OCI-LY7 (cell line): ENCODE measurements at regions not wholly inside any gene's neighbourhood (a gene's known extent, or its start where the extent isn't known, plus 50 kb on each side); places are given as distances from the start of the nearest gene placed in this dataset.
A peak's percentile ranks its signal among the peaks of the same experiment; 100 is the strongest.

Experiments used
- BruUV-seq: library from RNA; stranded (reverse); fragments of 400-500 nt; replicated peaks from 2 replicates; lab custom pipeline; 2021; lab: Mats Ljungman, UMichigan
- CTCF ChIA-PET: fragments of 300-600 bp; sonication (Branson Sonifier 250); formaldehyde crosslinking; loops from one replicate; lab custom pipeline; 2022; ENCODE audit warnings: antibody characterized with exemption; ENCODE audit not compliant: unreplicated experiment; lab: Charles Lee
- POLR2A ChIA-PET: fragments of 300-600 bp; sonication (Branson Sonifier 250); formaldehyde crosslinking; loops from one replicate; lab custom pipeline; 2022; ENCODE audit warnings: antibody characterized with exemption; lab: Charles Lee
- DNase-seq: peaks from one replicate; pipeline ENCODE4 v3.0.0-alpha.2; 2015; ENCODE audit warnings: low spot score
- H2AFZ ChIP-seq: fragments of 200-600 bp; sonication (generic), shearing (Covaris generic); 2 replicates; pipeline ENCODE4 v1.6.1; 2014; ENCODE audit warnings: mild to moderate bottlenecking, antibody characterized with exemption, low read length, moderate library complexity
- H3K27ac ChIP-seq: fragments of 200-600 bp; sonication (generic); 2 replicates; pipeline ENCODE4 v1.5.1; 2014; ENCODE audit warnings: mixed run types, low read depth, mild to moderate bottlenecking, moderate library complexity, low read length, inconsistent platforms; ENCODE audit not compliant: poor library complexity, severe bottlenecking
- H3K36me3 ChIP-seq: fragments of 200-600 bp; sonication (generic); 2 replicates; pipeline ENCODE4 v1.6.1; 2014; ENCODE audit warnings: mild to moderate bottlenecking, antibody characterized with exemption, low read length, moderate library complexity, mixed read lengths; ENCODE audit not compliant: insufficient read depth
- H3K4me1 ChIP-seq: fragments of 200-600 bp; sonication (generic); 2 replicates; pipeline ENCODE4 v1.5.1; 2014; ENCODE audit warnings: mild to moderate bottlenecking, low read length; ENCODE audit not compliant: insufficient read depth, poor library complexity, severe bottlenecking
- H3K4me2 ChIP-seq: fragments of 200-600 bp; sonication (generic); 2 replicates; pipeline ENCODE4 v1.6.1; 2014; ENCODE audit warnings: mild to moderate bottlenecking, low read length
- H3K4me3 ChIP-seq: fragments of 200-600 bp; sonication (generic); 2 replicates; pipeline ENCODE4 v1.5.1; 2014; ENCODE audit warnings: mild to moderate bottlenecking, low read depth, low read length; ENCODE audit not compliant: poor library complexity, severe bottlenecking
- H3K79me2 ChIP-seq: fragments of 200-600 bp; sonication (generic); 2 replicates; pipeline ENCODE4 v1.6.1; 2016; ENCODE audit warnings: low read depth, mild to moderate bottlenecking, low read length, moderate library complexity, mixed read lengths; ENCODE audit not compliant: insufficient read depth
- H3K9me2 ChIP-seq: fragments of 200-600 bp; sonication (generic); 2 replicates; pipeline ENCODE4 v1.6.1; 2016; ENCODE audit warnings: mild to moderate bottlenecking, low read length, mixed read lengths; ENCODE audit not compliant: insufficient read depth
- H3K9me3 ChIP-seq: fragments of 200-600 bp; sonication (generic); 2 replicates; pipeline ENCODE4 v1.6.1; 2014; ENCODE audit warnings: mild to moderate bottlenecking, mixed run types, low read length, mixed read lengths
- H4K20me1 ChIP-seq: fragments of 200-600 bp; sonication (generic); 2 replicates; pipeline ENCODE4 v1.6.1; 2014; ENCODE audit warnings: mild to moderate bottlenecking, antibody characterized with exemption, low read length, moderate library complexity, mixed read lengths; ENCODE audit not compliant: insufficient read depth
- CTCF ChIP-seq: fragments of 200-600 bp; sonication (generic); conservative IDR thresholded peaks from 2 replicates; pipeline ENCODE4 v1.5.1; 2014; ENCODE audit warnings: mild to moderate bottlenecking, antibody characterized with exemption, low read length, moderate library complexity, mixed read lengths
- EZH2phosphoT487 ChIP-seq: fragments of 200-600 bp; sonication (generic); IDR thresholded peaks from 2 replicates; pipeline ENCODE4 v1.6.1; 2018; ENCODE audit warnings: low read depth, borderline replicate concordance, mild to moderate bottlenecking, mixed run types, antibody characterized with exemption, low read length, moderate library complexity, mixed read lengths
- intact Hi-C: fragments of 100-400 bp; cut with micrococcal nuclease; formaldehyde crosslinking; loops from one replicate; pipeline ENCODE4 v1.10.0; 2022; ENCODE audit not compliant: unreplicated experiment

GRCh38 chr3:72082186-72082715 lies 297.3 kb upstream of the PROK2 start:
- POLR2A ChIA-PET: interaction anchor here (0.6 to 5.8 kb wide), 10 partner anchors 10 to 567 kb away, joined by 3 to 40 read pairs (median 4); no protein-coding TSS in a partner anchor
- no peaks in the 10 kb centered on the region for H3K9me3 ChIP-seq
- H3K4me2 ChIP-seq: peak overlapping the region; percentile 71
- H3K36me3 ChIP-seq: no peaks in the 10 kb centered on the region
- H3K9me2 ChIP-seq: no peaks in the 10 kb centered on the region
- peak; percentile 80 for DNase-seq
- H3K4me3 ChIP-seq: peak overlapping the region; percentile 12
- H3K79me2 ChIP-seq: no peaks in the 10 kb centered on the region
- no TSS peak for BruUV-seq
- no peaks in the 10 kb centered on the region for H4K20me1 ChIP-seq
- peak overlapping the region; percentile 65 for H3K27ac ChIP-seq
- H3K4me1 ChIP-seq: peaks cover 100% of the 10 kb centered on the region
- intact Hi-C loops: no loop called here
- CTCF ChIA-PET: interaction anchor here (1.5 kb wide), 1 partner anchor 11 kb away, joined by 5 read pairs; no protein-coding TSS in a partner anchor
- no peak for TF ChIP-seq EZH2phosphoT487
- no peak for TF ChIP-seq CTCF
- H2AFZ ChIP-seq: peak overlapping the region; percentile 57; the same call in 1 of the 2 replicates

GRCh38 chr3:72081471-72082185 lies 296.7 kb upstream of the PROK2 start:
- peaks cover 100% of the 10 kb centered on the region for H3K4me1 ChIP-seq
- H3K9me2 ChIP-seq: no peaks in the 10 kb centered on the region
- H3K9me3 ChIP-seq: peaks cover 1% of the 10 kb centered on the region; the same call in 1 of the 2 replicates
- H3K27ac ChIP-seq: peak overlapping the region; percentile 65
- peak overlapping the region; percentile 12 for H3K4me3 ChIP-seq
- H3K4me2 ChIP-seq: peak overlapping the region; percentile 71
- intact Hi-C loops: no loop called here
- no peaks in the 10 kb centered on the region for H4K20me1 ChIP-seq
- H3K36me3 ChIP-seq: peaks cover under 1% of the 10 kb centered on the region; the same call in 1 of the 2 replicates
- no TSS peak for BruUV-seq
- no peak for DNase-seq
- peak overlapping the region; percentile 57; the same call in 1 of the 2 replicates for H2AFZ ChIP-seq
- POLR2A ChIA-PET: interaction anchor here (0.6 to 5.8 kb wide), 10 partner anchors 11 to 607 kb away, joined by 3 to 40 read pairs (median 4); no protein-coding TSS in a partner anchor
- CTCF ChIA-PET: interaction anchor here (1.0 to 1.5 kb wide), 2 partner anchors 11 to 13 kb away, joined by 3 to 5 read pairs; no protein-coding TSS in a partner anchor
- TF ChIP-seq CTCF: no peak
- TF ChIP-seq EZH2phosphoT487: no peak
- no peaks in the 10 kb centered on the region for H3K79me2 ChIP-seq
